ENCODE measurements at regions not wholly inside any gene's neighbourhood (a gene's known extent, or its start where the extent isn't known, plus 50 kb on each side); places are given as distances from the start of the nearest gene placed in this dataset.

DNA sequence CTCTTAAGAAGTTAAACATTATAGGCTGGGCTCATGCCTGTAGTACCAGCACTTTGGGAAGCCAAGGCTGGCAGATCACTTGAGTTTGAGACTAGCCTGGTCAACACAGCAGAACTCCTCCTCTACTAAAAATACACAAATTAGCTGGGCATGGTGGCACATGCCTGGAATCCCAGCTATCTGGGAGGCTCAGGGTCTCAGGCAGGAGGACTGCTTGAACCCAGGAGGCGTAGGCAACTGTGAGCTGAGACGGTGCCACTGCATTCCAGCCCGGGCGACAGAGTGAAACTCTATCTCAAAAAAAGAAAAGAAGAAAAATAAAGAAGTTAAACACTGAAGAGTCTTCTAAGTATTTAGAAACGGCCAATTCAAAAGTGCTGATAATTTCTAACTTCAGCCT lies 164.3 kb upstream of the GALNTL6 start:
- no peak for TF ChIP-seq Cebpa-rat (IDR thresholded peaks at IDR 0.05)

GRCh38 chr4:171646984-171647383 lies 166.2 kb upstream of the GALNTL6 start:
- Histone ChIP-seq H3K4me2 (0 out of 22 replicates have a peak overlapping the region, but pooled peaks of 1 of the 11 experiments have one; percentile 7), H3K4me3 (no peak overlapping the region), H3K9me3 (replicated peaks in 1 of 11) (peaks cover 0 to 32% (median 13%) of the 10 kb centered on the region in 11 experiments; a peak in 17 of 22 replicates), H3K27ac (no peak overlapping the region), H3K4me1 (peaks cover 8 to 63% (median 42%) of the 10 kb centered on the region in 10 experiments; a peak in 19 of 20 replicates), H3K27me3 (no peaks in the 10 kb centered on the region), H4K20me1 (no peaks in the 10 kb centered on the region), H3K36me3 (peaks cover 0 to 6% (median 0%) of the 10 kb centered on the region in 11 experiments; a peak in 1 of 22 replicates), H3K9ac (no peak overlapping the region)
- TF ChIP-seq Cebpa-rat (IDR thresholded peaks at IDR 0.05): no peak

More for the DNA sequence above, 164.3 kb upstream of the GALNTL6 start:
- Histone ChIP-seq H3K27ac (no peak overlapping the region), H4K20me1 (no peaks in the 10 kb centered on the region), H3K9ac (no peak overlapping the region), H3K4me1 (peaks cover 8 to 44% (median 23%) of the 10 kb centered on the region in 10 experiments; a peak in 19 of 20 replicates), H3K4me2 (no peak overlapping the region), H3K36me3 (peaks cover 0 to 6% (median 0%) of the 10 kb centered on the region in 11 experiments; a peak in 1 of 22 replicates), H3K27me3 (no peaks in the 10 kb centered on the region), H3K4me3 (no peak overlapping the region), H3K9me3 (replicated peaks in 1 of 11) (peaks cover 0 to 36% (median 17%) of the 10 kb centered on the region in 11 experiments; a peak in 17 of 22 replicates)

- peak overlapping the region; percentile 61 to 85 (median 78) for H3K4me2 ChIP-seq
- H3K9me3 ChIP-seq (replicated peaks in 1 of 11): peaks cover 0 to 35% (median 14%) of the 10 kb centered on the region in 11 experiments; a peak in 13 of 22 replicates
- H3K4me1 ChIP-seq: peaks cover 8 to 77% (median 49%) of the 10 kb centered on the region in 10 experiments; a peak in 19 of 20 replicates
- no peaks in the 10 kb centered on the region for H4K20me1 ChIP-seq
- peak overlapping the region in 9 of 11 experiments; percentile 45 to 69 (median 54); a peak in 16 of 22 replicates for H3K27ac ChIP-seq
- H3K27me3 ChIP-seq: no peaks in the 10 kb centered on the region
- peak overlapping the region; percentile 6 to 55 (median 36); a peak in 15 of 20 replicates for H3K4me3 ChIP-seq
- peaks cover 0 to 8% (median 0%) of the 10 kb centered on the region in 11 experiments; a peak in 1 of 22 replicates for H3K36me3 ChIP-seq
- H3K9ac ChIP-seq: peak overlapping the region in 10 of 11 experiments; percentile 4 to 49 (median 34); a peak in 13 of 22 replicates
- TF ChIP-seq Cebpa-rat (IDR thresholded peaks at IDR 0.05): no peak
Measured at GRCh38 chr4:171644430-171645057, 168.7 kb upstream of the GALNTL6 start.

GRCh38 chr4:171639540-171639939 lies 173.7 kb upstream of the GALNTL6 start:
- Histone ChIP-seq H3K27me3 (no peaks in the 10 kb centered on the region), H4K20me1 (no peaks in the 10 kb centered on the region), H3K9ac (no peak overlapping the region), H3K27ac (no peak overlapping the region), H3K36me3 (peaks cover 0 to 8% (median 0%) of the 10 kb centered on the region in 11 experiments; a peak in 1 of 22 replicates), H3K4me3 (no peak overlapping the region), H3K9me3 (replicated peaks in 1 of 11) (peaks cover 0 to 30% (median 17%) of the 10 kb centered on the region in 11 experiments; a peak in 13 of 22 replicates), H3K4me1 (peaks cover 11 to 58% (median 41%) of the 10 kb centered on the region in 10 experiments), H3K4me2 (peak overlapping the region in 9 of 11 experiments; percentile 7 to 78 (median 35); a peak in 16 of 22 replicates)
- TF ChIP-seq Cebpa-rat (IDR thresholded peaks at IDR 0.05): no peak

DNA sequence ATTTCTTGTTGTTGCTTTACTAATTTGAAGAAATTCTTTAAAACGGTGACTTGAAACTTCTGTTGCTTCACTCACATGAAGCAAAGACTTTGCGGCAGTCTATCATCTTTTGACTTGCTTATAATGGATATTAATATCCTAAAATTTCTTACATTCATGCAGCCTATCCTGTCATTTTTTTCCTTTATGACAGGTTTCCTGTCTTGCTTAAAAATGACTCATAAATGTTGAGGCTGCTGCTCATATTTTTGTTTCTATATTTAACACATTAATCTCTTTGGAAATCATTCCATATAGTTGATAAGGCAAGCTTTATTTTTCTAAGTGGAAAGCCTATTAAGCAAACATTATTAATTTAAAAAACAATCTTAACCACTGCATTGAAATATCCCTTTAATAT lies 176.6 kb upstream of the GALNTL6 start:
- Histone ChIP-seq H4K20me1 (no peaks in the 10 kb centered on the region), H3K4me2 (peak overlapping the region in 3 of 11 experiments; percentile 26 to 55 (median 41); a peak in 7 of 22 replicates), H3K27ac (no peak overlapping the region), H3K27me3 (no peaks in the 10 kb centered on the region), H3K9ac (no peak overlapping the region), H3K36me3 (peaks cover 0 to 8% (median 0%) of the 10 kb centered on the region in 11 experiments; a peak in 2 of 22 replicates), H3K4me3 (no peak overlapping the region), H3K4me1 (peaks cover 9 to 30% (median 23%) of the 10 kb centered on the region in 10 experiments; a peak in 17 of 20 replicates), H3K9me3 (replicated peaks in 1 of 11) (peaks cover 19 to 42% (median 32%) of the 10 kb centered on the region in 11 experiments; a peak in 19 of 22 replicates)
- TF ChIP-seq Cebpa-rat (IDR thresholded peaks at IDR 0.05): no peak

- Histone ChIP-seq H3K4me1 (peaks cover 8 to 18% (median 14%) of the 10 kb centered on the region in 10 experiments; a peak in 16 of 20 replicates), H3K36me3 (no peaks in the 10 kb centered on the region; a peak in 1 of 22 replicates), H4K20me1 (no peaks in the 10 kb centered on the region), H3K9ac (no peak overlapping the region), H3K9me3 (replicated peaks in 1 of 11) (peaks cover 19 to 37% (median 27%) of the 10 kb centered on the region in 11 experiments; a peak in 20 of 22 replicates), H3K4me3 (no peak overlapping the region), H3K4me2 (peak overlapping the region in 10 of 11 experiments; percentile 36 to 79 (median 45); a peak in 16 of 22 replicates), H3K27ac (peak overlapping the region in 3 of 11 experiments; percentile 8 to 41 (median 11); a peak in 3 of 22 replicates), H3K27me3 (peaks cover 0 to 7% (median 0%) of the 10 kb centered on the region in 11 experiments; a peak in 1 of 22 replicates)
- TF ChIP-seq Cebpa-rat (IDR thresholded peaks at IDR 0.05): no peak
Measured at GRCh38 chr4:171629737-171630136, 183.5 kb upstream of the GALNTL6 start.

- Histone ChIP-seq H3K4me2 (peak overlapping the region; percentile 36 to 79 (median 44); a peak in 21 of 22 replicates), H3K4me3 (no peak overlapping the region), H3K27ac (peak overlapping the region in 3 of 11 experiments; percentile 29 to 56 (median 50); a peak in 5 of 22 replicates), H4K20me1 (no peaks in the 10 kb centered on the region), H3K9me3 (replicated peaks in 1 of 11) (peaks cover 17 to 40% (median 29%) of the 10 kb centered on the region in 11 experiments; a peak in 20 of 22 replicates), H3K9ac (no peak overlapping the region), H3K27me3 (peaks cover 0 to 7% (median 0%) of the 10 kb centered on the region in 11 experiments; a peak in 1 of 22 replicates), H3K36me3 (no peaks in the 10 kb centered on the region; a peak in 1 of 22 replicates), H3K4me1 (peaks cover 8 to 18% (median 14%) of the 10 kb centered on the region in 10 experiments; a peak in 16 of 20 replicates)
- no peak for TF ChIP-seq Cebpa-rat (IDR thresholded peaks at IDR 0.05)
Measured at GRCh38 chr4:171629182-171629581, 184.0 kb upstream of the GALNTL6 start.

GRCh38 chr4:171626554-171626953 lies 186.7 kb upstream of the GALNTL6 start:
- Histone ChIP-seq H3K27me3 (peaks cover 0 to 7% (median 0%) of the 10 kb centered on the region in 11 experiments; a peak in 1 of 22 replicates), H3K27ac (no peak overlapping the region), H3K4me2 (no peak overlapping the region), H4K20me1 (no peaks in the 10 kb centered on the region), H3K9me3 (replicated peaks in 1 of 11) (peaks cover 0 to 34% (median 13%) of the 10 kb centered on the region in 11 experiments; a peak in 16 of 22 replicates), H3K9ac (no peak overlapping the region), H3K4me3 (no peak overlapping the region), H3K4me1 (peaks cover 14 to 26% (median 17%) of the 10 kb centered on the region in 10 experiments; a peak in 17 of 20 replicates), H3K36me3 (no peaks in the 10 kb centered on the region)
- TF ChIP-seq Cebpa-rat (IDR thresholded peaks at IDR 0.05): no peak

All from BLaER1 treated with 17β-estradiol and CSF1 and Interleukin-3, amounts not matched to agents 10 nM and 100 nM (cell line).